Hepatocyte (in vitro differentiated cells): ENCODE measurements at regions not wholly inside any gene's neighbourhood (a gene's known extent, or its start where the extent isn't known, plus 50 kb on each side); places are given as distances from the start of the nearest gene placed in this dataset.

Experiments
- EZH2 ChIP-seq: fragments of 200-600 bp; sonication (generic); IDR thresholded peaks from 2 replicates; pipeline ENCODE4 v1.6.1; 2016; ENCODE audit warnings: antibody characterized with exemption, mild to moderate bottlenecking, borderline replicate concordance
- TF ChIP-seq, protein P1 (sequence below): fragments of 200-600 bp; sonication (generic); IDR thresholded peaks from 2 replicates; pipeline ENCODE4 v1.5.1; 2016; ENCODE audit warnings: antibody characterized with exemption, mild to moderate bottlenecking; ENCODE audit not compliant: poor library complexity

DNA sequence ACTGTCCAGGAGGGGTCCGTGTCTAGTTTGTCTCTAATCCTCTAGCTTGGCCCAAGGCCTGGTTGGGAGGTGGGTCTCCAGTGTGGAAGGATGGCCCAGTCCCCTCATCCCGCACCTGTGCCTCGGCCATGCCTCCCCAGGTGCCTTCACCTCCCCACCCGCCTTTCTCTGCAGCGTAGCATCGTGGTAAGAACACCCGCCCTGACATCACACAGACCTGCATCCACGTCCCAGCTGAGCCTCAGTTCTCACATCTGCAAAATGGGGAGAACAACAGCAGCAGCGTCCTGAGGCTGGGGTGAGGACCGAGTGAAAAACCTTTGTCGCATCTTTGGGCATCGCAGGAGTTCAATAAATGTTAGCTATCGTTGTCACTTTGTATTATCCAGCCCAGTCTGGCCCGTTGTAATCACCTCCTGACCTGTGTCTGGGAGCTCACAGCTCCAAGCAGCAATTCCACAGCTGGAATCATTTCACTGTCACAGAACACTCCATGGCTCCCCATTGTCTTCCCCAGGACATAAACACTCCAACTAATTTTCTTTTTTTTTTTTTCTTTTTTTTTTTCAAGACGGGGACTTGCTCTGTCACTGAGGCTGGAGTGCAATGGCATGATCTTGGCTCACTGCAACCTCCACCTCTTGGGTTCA is 181.2 kb upstream of the IER5L start:
- TF ChIP-seq, protein P1, sequence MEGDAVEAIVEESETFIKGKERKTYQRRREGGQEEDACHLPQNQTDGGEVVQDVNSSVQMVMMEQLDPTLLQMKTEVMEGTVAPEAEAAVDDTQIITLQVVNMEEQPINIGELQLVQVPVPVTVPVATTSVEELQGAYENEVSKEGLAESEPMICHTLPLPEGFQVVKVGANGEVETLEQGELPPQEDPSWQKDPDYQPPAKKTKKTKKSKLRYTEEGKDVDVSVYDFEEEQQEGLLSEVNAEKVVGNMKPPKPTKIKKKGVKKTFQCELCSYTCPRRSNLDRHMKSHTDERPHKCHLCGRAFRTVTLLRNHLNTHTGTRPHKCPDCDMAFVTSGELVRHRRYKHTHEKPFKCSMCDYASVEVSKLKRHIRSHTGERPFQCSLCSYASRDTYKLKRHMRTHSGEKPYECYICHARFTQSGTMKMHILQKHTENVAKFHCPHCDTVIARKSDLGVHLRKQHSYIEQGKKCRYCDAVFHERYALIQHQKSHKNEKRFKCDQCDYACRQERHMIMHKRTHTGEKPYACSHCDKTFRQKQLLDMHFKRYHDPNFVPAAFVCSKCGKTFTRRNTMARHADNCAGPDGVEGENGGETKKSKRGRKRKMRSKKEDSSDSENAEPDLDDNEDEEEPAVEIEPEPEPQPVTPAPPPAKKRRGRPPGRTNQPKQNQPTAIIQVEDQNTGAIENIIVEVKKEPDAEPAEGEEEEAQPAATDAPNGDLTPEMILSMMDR, result no peak
- no peak for TF ChIP-seq EZH2
